ENCODE measurements at regions not wholly inside any gene's neighbourhood (a gene's known extent, or its start where the extent isn't known, plus 50 kb on each side); places are given as distances from the start of the nearest gene placed in this dataset.

GRCh38 chr15:59812889-59813288, 123.8 kb upstream of the BNIP2 start:
- CTCF ChIA-PET = no interaction called here
- Histone ChIP-seq H3K79me2 (ENCODE audit: insufficient read depth, low read length) (no peaks in the 10 kb centered on the region), H3K4me2 (ENCODE audit: low read length) (no peak overlapping the region), H3K9me2 (ENCODE audit: insufficient read depth) (no peaks in the 10 kb centered on the region), H3K36me3 (ENCODE audit: control insufficient read depth in 1 of 2, insufficient read depth in 2 of 2, low read length in 2 of 2) (no peaks in the 10 kb centered on the region), H4K20me1 (ENCODE audit: insufficient read depth) (no peaks in the 10 kb centered on the region), H3K4me1 (ENCODE audit: control insufficient read depth in 1 of 2, insufficient read depth in 2 of 2, low read length in 2 of 2) (no peaks in the 10 kb centered on the region), H2AFZ (ENCODE audit: low read depth, low read length, poor library complexity, severe bottlenecking) (no peak overlapping the region), H3K9me3 (ENCODE audit: control insufficient read depth in 1 of 2, insufficient read depth in 1 of 2, low read depth in 1 of 2, low read length in 2 of 2) (no peaks in the 10 kb centered on the region), H3K27ac (ENCODE audit: low read depth, low read length) (no peak overlapping the region), H3K27me3 (ENCODE audit: insufficient read depth, low read length) (peaks cover 44% of the 10 kb centered on the region), H3K9ac (ENCODE audit: low read length) (no peak overlapping the region), H3K4me3 (replicated peaks in 1 of 2; ENCODE audit: low read depth in 1 of 2, low read length in 2 of 2) (no peak overlapping the region)
- no peak for DNase-seq (ENCODE audit: low read depth, low spot score)
- BruUV-seq (replicated peaks) = no TSS peak
- RAD21 ChIA-PET (ENCODE audit: low non-redundant PET in 1 of 2, low total read pairs in 2 of 2, uncharacterized antibody in 2 of 2, unreplicated experiment in 2 of 2) = no interaction called here
- no peak for TF ChIP-seq ZNF274 (IDR thresholded peaks at IDR 0.05; ENCODE audit: low read depth, low read length)
- TF ChIP-seq CTCF (IDR thresholded peaks at IDR 0.05 in 2 of 3, conservative IDR thresholded peaks at IDR 0.05 in 1 of 3; ENCODE audit: borderline replicate concordance in 1 of 3, insufficient read depth in 1 of 3, low read depth in 2 of 3, low read length in 2 of 3) = no peak
- TF ChIP-seq RAD21 (IDR thresholded peaks at IDR 0.05; ENCODE audit: low read depth) = no peak
- TF ChIP-seq, protein P1, sequence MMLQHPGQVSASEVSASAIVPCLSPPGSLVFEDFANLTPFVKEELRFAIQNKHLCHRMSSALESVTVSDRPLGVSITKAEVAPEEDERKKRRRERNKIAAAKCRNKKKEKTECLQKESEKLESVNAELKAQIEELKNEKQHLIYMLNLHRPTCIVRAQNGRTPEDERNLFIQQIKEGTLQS (IDR thresholded peaks at IDR 0.05) = no peak
- TF ChIP-seq POLR2AphosphoS5 (IDR thresholded peaks at IDR 0.05; ENCODE audit: low read depth, low read length) = no peak
- TF ChIP-seq ZFX (IDR thresholded peaks at IDR 0.05) = no peak
- no peak for TF ChIP-seq YY1 (IDR thresholded peaks at IDR 0.05; ENCODE audit: extremely low read depth, insufficient replicate concordance, low read depth, low read length)
- no peak for TF ChIP-seq FOSL1 (IDR thresholded peaks at IDR 0.05; ENCODE audit: low read depth)
- no peak for TF ChIP-seq SRF (IDR thresholded peaks at IDR 0.05; ENCODE audit: low read depth)
- TF ChIP-seq POLR2A (IDR thresholded peaks at IDR 0.05; ENCODE audit: borderline replicate concordance, extremely low read depth, insufficient read depth, insufficient read length) = no peak
- no peak for TF ChIP-seq ELF1 (IDR thresholded peaks at IDR 0.05; ENCODE audit: borderline replicate concordance, low read depth)
- TF ChIP-seq SIN3A (IDR thresholded peaks at IDR 0.05; ENCODE audit: low read depth) = no peak
- no peak for TF ChIP-seq EZH2phosphoT487 (IDR thresholded peaks at IDR 0.05; ENCODE audit: borderline replicate concordance)
- TF ChIP-seq ZBTB33 (IDR thresholded peaks at IDR 0.05; ENCODE audit: extremely low read depth, insufficient replicate concordance, low read length) = no peak
- no peak for TF ChIP-seq JUND (IDR thresholded peaks at IDR 0.05)
- no peak for TF ChIP-seq REST (IDR thresholded peaks at IDR 0.05; ENCODE audit: low read depth)
- TF ChIP-seq, protein P2, sequence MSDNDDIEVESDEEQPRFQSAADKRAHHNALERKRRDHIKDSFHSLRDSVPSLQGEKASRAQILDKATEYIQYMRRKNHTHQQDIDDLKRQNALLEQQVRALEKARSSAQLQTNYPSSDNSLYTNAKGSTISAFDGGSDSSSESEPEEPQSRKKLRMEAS (IDR thresholded peaks at IDR 0.05) = no peak
- POLR2A ChIA-PET = no interaction called here
- intact Hi-C loops (cut with micrococcal nuclease) = no loop called here
- ATAC-seq = no peak

All from HCT116 (cell line).